ENCODE measurements at regions not wholly inside any gene's neighbourhood (a gene's known extent, or its start where the extent isn't known, plus 50 kb on each side); places are given as distances from the start of the nearest gene placed in this dataset.

DNA sequence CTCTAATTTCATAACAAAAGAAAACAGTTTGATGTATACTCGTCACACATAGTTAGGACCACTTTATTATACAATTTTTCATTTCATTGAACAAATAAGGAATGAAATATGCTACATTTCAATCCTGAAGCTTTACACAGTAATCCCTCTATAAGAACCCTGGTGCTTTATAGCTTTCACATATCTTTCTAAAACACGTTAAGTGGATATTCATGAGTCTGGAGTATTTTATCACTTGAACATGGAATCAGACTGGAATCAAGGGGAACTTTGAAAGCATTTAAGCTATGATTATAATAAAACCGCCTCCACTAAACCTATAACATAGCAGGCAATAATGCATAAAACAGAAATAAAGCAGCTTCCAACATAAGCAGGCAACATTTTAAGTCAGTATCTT lies 476.6 kb downstream of the COL11A1 start:
- no peaks in the 10 kb centered on the region for H3K9me3 ChIP-seq (ENCODE audit: insufficient read depth, low read length)
- TF ChIP-seq SUZ12 (IDR thresholded peaks at IDR 0.05; ENCODE audit: extremely low read depth, insufficient read depth, insufficient read length) (no peak), ZNF274 (IDR thresholded peaks at IDR 0.05; ENCODE audit: low read depth, low read length) (no peak), YY1 (IDR thresholded peaks at IDR 0.05; ENCODE audit: insufficient read depth, insufficient read length) (no peak)
- H3K4me3 ChIP-seq (ENCODE audit: insufficient read length, low read depth) = no peak overlapping the region
- no peaks in the 10 kb centered on the region for H3K27me3 ChIP-seq (ENCODE audit: insufficient read depth, insufficient read length)
- H3K4me1 ChIP-seq (ENCODE audit: insufficient read depth, insufficient read length) = no peaks in the 10 kb centered on the region
- no peak for DNase-seq (ENCODE audit: low read depth, low spot score)
- H3K9ac ChIP-seq (ENCODE audit: insufficient read length, low read depth) = no peak overlapping the region
- H3K36me3 ChIP-seq (ENCODE audit: insufficient read depth, insufficient read length, low read length) = no peaks in the 10 kb centered on the region

DNA sequence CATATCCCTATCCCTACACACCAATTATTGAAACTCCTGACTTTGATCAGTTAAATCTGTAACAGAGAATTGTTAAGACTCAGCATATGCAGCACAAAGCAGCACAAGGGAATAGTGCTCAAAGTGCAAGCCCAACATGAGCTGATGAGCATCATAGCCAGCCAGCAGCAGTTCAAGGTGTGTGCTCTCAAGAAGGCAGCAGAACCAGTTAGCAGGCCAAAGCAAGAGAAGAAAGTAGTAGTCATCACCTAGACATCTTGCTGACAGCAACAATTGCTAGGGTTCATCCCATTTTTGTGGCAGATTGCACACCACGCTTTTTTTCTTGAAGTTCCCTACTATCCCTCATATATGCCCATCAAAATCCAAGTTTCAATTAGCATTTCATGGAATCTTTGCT lies 478.3 kb downstream of the COL11A1 start:
- Histone ChIP-seq H3K4me3 (ENCODE audit: insufficient read length, low read depth) (no peak overlapping the region), H3K27me3 (ENCODE audit: insufficient read depth, insufficient read length) (no peaks in the 10 kb centered on the region), H3K4me1 (ENCODE audit: insufficient read depth, insufficient read length) (no peaks in the 10 kb centered on the region), H3K36me3 (ENCODE audit: insufficient read depth, insufficient read length, low read length) (no peaks in the 10 kb centered on the region), H3K9ac (ENCODE audit: insufficient read length, low read depth) (no peak overlapping the region), H3K9me3 (ENCODE audit: insufficient read depth, low read length) (no peaks in the 10 kb centered on the region)
- DNase-seq (ENCODE audit: low read depth, low spot score) = no peak
- TF ChIP-seq SUZ12 (IDR thresholded peaks at IDR 0.05; ENCODE audit: extremely low read depth, insufficient read depth, insufficient read length) (no peak), ZNF274 (IDR thresholded peaks at IDR 0.05; ENCODE audit: low read depth, low read length) (no peak), YY1 (IDR thresholded peaks at IDR 0.05; ENCODE audit: insufficient read depth, insufficient read length) (no peak)

DNA sequence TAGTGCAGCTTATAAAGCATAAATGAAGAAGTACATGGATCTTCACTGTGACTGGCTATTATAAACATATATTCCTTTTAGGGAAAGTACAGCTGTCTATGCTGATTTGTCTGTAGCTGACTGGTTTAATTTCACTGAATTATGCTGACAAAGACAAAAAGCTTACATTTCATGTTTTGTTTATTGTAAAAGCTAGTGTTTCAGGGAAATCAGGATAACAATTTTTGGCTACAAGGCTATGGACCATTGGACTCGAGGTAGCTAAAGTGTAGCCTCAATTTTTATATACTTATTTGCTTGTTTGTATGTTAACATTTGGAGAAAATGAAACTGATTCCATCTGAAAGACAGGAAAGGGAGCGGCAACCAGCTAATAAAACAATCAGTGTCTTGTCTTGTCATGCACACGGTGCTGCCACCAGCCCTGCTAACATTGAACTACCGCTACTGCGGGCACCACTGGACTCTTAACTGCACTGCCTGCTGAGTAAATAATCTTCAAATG lies 480.2 kb downstream of the COL11A1 start:
- Histone ChIP-seq H3K9me3 (ENCODE audit: insufficient read depth, low read length) (no peaks in the 10 kb centered on the region), H3K4me3 (ENCODE audit: insufficient read length, low read depth) (no peak overlapping the region), H3K4me1 (ENCODE audit: insufficient read depth, insufficient read length) (no peaks in the 10 kb centered on the region), H3K27me3 (ENCODE audit: insufficient read depth, insufficient read length) (no peaks in the 10 kb centered on the region), H3K36me3 (ENCODE audit: insufficient read depth, insufficient read length, low read length) (no peaks in the 10 kb centered on the region), H3K9ac (ENCODE audit: insufficient read length, low read depth) (no peak overlapping the region)
- no peak for TF ChIP-seq YY1 (IDR thresholded peaks at IDR 0.05; ENCODE audit: insufficient read depth, insufficient read length)
- TF ChIP-seq ZNF274 (IDR thresholded peaks at IDR 0.05; ENCODE audit: low read depth, low read length) = no peak
- TF ChIP-seq SUZ12 (IDR thresholded peaks at IDR 0.05; ENCODE audit: extremely low read depth, insufficient read depth, insufficient read length) = no peak
- no peak for DNase-seq (ENCODE audit: low read depth, low spot score)

DNA sequence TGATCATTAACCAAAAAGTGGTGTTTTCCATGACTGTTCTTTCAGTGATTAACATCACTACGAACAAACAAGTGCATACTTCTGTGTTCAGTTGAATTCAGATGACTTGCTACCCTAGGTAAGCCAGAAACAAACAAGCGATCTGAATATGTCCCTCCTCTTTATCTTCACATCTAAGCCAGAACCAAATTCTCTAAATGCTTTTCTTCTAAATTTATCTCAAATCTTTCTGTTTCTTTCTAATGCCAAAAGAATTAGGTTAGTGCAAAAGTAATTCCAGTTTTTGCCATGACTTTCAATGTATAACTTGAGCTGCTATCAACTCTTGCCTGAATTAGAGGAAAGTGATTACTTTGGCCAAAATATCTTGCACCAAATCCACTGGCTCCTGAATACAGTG lies 481.2 kb downstream of the COL11A1 start:
- DNase-seq (ENCODE audit: low read depth, low spot score) = no peak
- Histone ChIP-seq H3K9me3 (ENCODE audit: insufficient read depth, low read length) (no peaks in the 10 kb centered on the region), H3K4me1 (ENCODE audit: insufficient read depth, insufficient read length) (no peaks in the 10 kb centered on the region), H3K36me3 (ENCODE audit: insufficient read depth, insufficient read length, low read length) (no peaks in the 10 kb centered on the region), H3K4me3 (ENCODE audit: insufficient read length, low read depth) (no peak overlapping the region), H3K27me3 (ENCODE audit: insufficient read depth, insufficient read length) (no peaks in the 10 kb centered on the region), H3K9ac (ENCODE audit: insufficient read length, low read depth) (no peak overlapping the region)
- TF ChIP-seq ZNF274 (IDR thresholded peaks at IDR 0.05; ENCODE audit: low read depth, low read length) (no peak), YY1 (IDR thresholded peaks at IDR 0.05; ENCODE audit: insufficient read depth, insufficient read length) (no peak), SUZ12 (IDR thresholded peaks at IDR 0.05; ENCODE audit: extremely low read depth, insufficient read depth, insufficient read length) (no peak)

DNA sequence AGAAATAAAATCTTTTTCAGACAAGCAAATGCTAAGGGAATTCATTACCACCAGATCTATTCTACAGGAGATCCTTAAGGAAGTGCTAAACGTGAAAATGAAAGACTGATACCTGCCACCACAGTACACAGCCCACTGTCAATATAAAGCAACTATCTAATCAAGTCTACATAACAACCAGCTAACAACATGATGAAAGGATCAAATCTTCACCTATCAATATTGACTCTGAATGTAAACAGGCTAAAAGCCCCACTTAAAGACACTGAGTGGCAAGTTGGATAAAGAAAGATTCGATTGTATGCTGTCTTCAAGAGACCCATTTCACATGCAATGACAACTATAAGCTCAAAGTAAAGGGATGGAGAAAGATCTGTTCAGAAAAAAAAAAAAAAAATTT lies 492.4 kb downstream of the COL11A1 start:
- H3K4me1 ChIP-seq (ENCODE audit: insufficient read depth, insufficient read length) = no peaks in the 10 kb centered on the region
- H3K4me3 ChIP-seq (ENCODE audit: insufficient read length, low read depth) = no peak overlapping the region
- DNase-seq (ENCODE audit: low read depth, low spot score) = no peak
- no peaks in the 10 kb centered on the region for H3K9me3 ChIP-seq (ENCODE audit: insufficient read depth, low read length)
- TF ChIP-seq SUZ12 (IDR thresholded peaks at IDR 0.05; ENCODE audit: extremely low read depth, insufficient read depth, insufficient read length) (no peak), YY1 (IDR thresholded peaks at IDR 0.05; ENCODE audit: insufficient read depth, insufficient read length) (no peak), ZNF274 (IDR thresholded peaks at IDR 0.05; ENCODE audit: low read depth, low read length) (no peak)
- H3K9ac ChIP-seq (ENCODE audit: insufficient read length, low read depth) = no peak overlapping the region
- H3K36me3 ChIP-seq (ENCODE audit: insufficient read depth, insufficient read length, low read length) = no peaks in the 10 kb centered on the region
- no peaks in the 10 kb centered on the region for H3K27me3 ChIP-seq (ENCODE audit: insufficient read depth, insufficient read length)

GRCh38 chr1:102595106-102595505 lies 513.2 kb downstream of the COL11A1 start:
- DNase-seq (ENCODE audit: low read depth, low spot score) = no peak
- no peak overlapping the region for H3K9ac ChIP-seq (ENCODE audit: insufficient read length, low read depth)
- no peaks in the 10 kb centered on the region for H3K9me3 ChIP-seq (ENCODE audit: insufficient read depth, low read length)
- no peaks in the 10 kb centered on the region for H3K36me3 ChIP-seq (ENCODE audit: insufficient read depth, insufficient read length, low read length)
- no peak overlapping the region for H3K4me3 ChIP-seq (ENCODE audit: insufficient read length, low read depth)
- H3K27me3 ChIP-seq (ENCODE audit: insufficient read depth, insufficient read length) = no peaks in the 10 kb centered on the region
- H3K4me1 ChIP-seq (ENCODE audit: insufficient read depth, insufficient read length) = no peaks in the 10 kb centered on the region
- TF ChIP-seq SUZ12 (IDR thresholded peaks at IDR 0.05; ENCODE audit: extremely low read depth, insufficient read depth, insufficient read length) (no peak), YY1 (IDR thresholded peaks at IDR 0.05; ENCODE audit: insufficient read depth, insufficient read length) (no peak), ZNF274 (IDR thresholded peaks at IDR 0.05; ENCODE audit: low read depth, low read length) (no peak)

- no peaks in the 10 kb centered on the region for H3K4me1 ChIP-seq (ENCODE audit: insufficient read depth, insufficient read length)
- H3K27me3 ChIP-seq (ENCODE audit: insufficient read depth, insufficient read length) = no peaks in the 10 kb centered on the region
- H3K4me3 ChIP-seq (ENCODE audit: insufficient read length, low read depth) = no peak overlapping the region
- DNase-seq (ENCODE audit: low read depth, low spot score) = no peak
- no peak overlapping the region for H3K9ac ChIP-seq (ENCODE audit: insufficient read length, low read depth)
- no peak for TF ChIP-seq ZNF274 (IDR thresholded peaks at IDR 0.05; ENCODE audit: low read depth, low read length)
- H3K36me3 ChIP-seq (ENCODE audit: insufficient read depth, insufficient read length, low read length) = no peaks in the 10 kb centered on the region
- H3K9me3 ChIP-seq (ENCODE audit: insufficient read depth, low read length) = no peaks in the 10 kb centered on the region
These were observed 515.0 kb downstream of the COL11A1 start for GRCh38 chr1:102593276-102593675.

DNA sequence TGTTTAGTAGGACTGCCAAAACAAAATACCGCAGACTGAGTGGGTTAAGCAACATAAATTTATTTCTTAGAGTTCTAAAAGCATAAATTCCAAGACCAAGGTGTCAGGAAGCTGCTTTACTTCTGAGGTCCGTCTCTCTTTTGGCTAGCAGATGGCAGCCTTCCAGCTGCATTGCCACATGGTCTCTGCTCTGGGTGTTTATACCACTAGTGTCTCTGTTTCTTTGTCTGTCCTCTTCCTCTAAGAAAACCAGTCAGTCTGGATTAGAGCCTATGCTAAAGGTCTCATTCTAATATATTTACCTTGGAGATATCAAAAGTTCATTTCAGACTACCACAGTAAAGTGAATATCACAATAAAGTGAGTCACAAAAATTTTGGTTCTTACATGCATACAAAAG lies 519.8 kb downstream of the COL11A1 start:
- TF ChIP-seq YY1 (IDR thresholded peaks at IDR 0.05; ENCODE audit: insufficient read depth, insufficient read length) = no peak
- TF ChIP-seq ZNF274 (IDR thresholded peaks at IDR 0.05; ENCODE audit: low read depth, low read length) = no peak
- no peak for TF ChIP-seq SUZ12 (IDR thresholded peaks at IDR 0.05; ENCODE audit: extremely low read depth, insufficient read depth, insufficient read length)
- no peak for DNase-seq (ENCODE audit: low read depth, low spot score)
- H3K27me3 ChIP-seq (ENCODE audit: insufficient read depth, insufficient read length) = no peaks in the 10 kb centered on the region
- H3K9ac ChIP-seq (ENCODE audit: insufficient read length, low read depth) = no peak overlapping the region
- H3K9me3 ChIP-seq (ENCODE audit: insufficient read depth, low read length) = no peaks in the 10 kb centered on the region
- H3K36me3 ChIP-seq (ENCODE audit: insufficient read depth, insufficient read length, low read length) = no peaks in the 10 kb centered on the region
- H3K4me3 ChIP-seq (ENCODE audit: insufficient read length, low read depth) = no peak overlapping the region
- H3K4me1 ChIP-seq (ENCODE audit: insufficient read depth, insufficient read length) = no peaks in the 10 kb centered on the region
